Prostate gland (tissue), 2 donors: ENCODE measurements at regions not wholly inside any gene's neighbourhood (a gene's known extent, or its start where the extent isn't known, plus 50 kb on each side); places are given as distances from the start of the nearest gene placed in this dataset.

Experiments
- POLR2A ChIP-seq: fragments of 450-650 bp; IDR thresholded peaks from one replicate; pipeline ENCODE4 v1.6.1; 2016; ENCODE audit warnings: antibody characterized with exemption, mild to moderate bottlenecking
- TF ChIP-seq, protein P1 (sequence below), 4 experiments: fragments of 200-600 bp in 2 of 4; fragments of 450-650 bp in 2 of 4; sonication (generic) in 2 of 4; IDR thresholded peaks; 1 replicate in 3 of 4; 2 replicates in 1 of 4; pipeline ENCODE4 v1.5.1; 2016 to 2019; ENCODE audit warnings: antibody characterized with exemption in 4 of 4, mild to moderate bottlenecking in 2 of 4, moderate library complexity in 2 of 4

DNA sequence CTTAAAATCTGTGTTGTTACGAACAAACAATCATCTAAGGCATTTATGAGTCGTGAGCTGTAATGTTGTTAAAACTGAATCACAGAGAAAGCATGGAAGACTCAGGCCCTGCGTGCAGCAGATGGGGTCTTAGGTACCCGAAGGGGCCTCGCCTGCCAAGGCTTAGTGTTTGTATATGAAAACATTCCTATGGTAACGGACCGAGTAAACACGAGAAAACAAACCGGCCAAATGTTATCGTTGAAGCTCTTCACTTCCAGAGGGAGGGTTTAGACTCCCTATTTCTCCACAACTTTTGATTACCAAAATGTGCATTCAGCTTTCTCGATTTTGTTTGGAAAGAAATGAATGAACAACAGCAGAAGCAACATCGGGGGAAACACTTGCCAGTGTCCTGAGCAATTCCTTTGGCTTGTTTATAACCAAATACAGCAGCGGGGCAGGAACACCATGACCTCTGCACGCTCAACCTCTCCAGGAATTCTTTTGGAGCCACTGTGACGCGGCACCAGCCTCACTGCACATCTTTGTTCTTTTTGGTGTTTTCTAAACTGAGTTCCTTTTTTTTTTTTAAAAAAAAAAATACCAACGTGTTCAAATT is 121.6 kb upstream of the KLF6 start:
- TF ChIP-seq POLR2A, result no peak
- TF ChIP-seq, protein P1, sequence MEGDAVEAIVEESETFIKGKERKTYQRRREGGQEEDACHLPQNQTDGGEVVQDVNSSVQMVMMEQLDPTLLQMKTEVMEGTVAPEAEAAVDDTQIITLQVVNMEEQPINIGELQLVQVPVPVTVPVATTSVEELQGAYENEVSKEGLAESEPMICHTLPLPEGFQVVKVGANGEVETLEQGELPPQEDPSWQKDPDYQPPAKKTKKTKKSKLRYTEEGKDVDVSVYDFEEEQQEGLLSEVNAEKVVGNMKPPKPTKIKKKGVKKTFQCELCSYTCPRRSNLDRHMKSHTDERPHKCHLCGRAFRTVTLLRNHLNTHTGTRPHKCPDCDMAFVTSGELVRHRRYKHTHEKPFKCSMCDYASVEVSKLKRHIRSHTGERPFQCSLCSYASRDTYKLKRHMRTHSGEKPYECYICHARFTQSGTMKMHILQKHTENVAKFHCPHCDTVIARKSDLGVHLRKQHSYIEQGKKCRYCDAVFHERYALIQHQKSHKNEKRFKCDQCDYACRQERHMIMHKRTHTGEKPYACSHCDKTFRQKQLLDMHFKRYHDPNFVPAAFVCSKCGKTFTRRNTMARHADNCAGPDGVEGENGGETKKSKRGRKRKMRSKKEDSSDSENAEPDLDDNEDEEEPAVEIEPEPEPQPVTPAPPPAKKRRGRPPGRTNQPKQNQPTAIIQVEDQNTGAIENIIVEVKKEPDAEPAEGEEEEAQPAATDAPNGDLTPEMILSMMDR (IDR thresholded peaks at IDR 0.05), result no peak
